Cardiac fibroblast (primary cell): ENCODE measurements at regions not wholly inside any gene's neighbourhood (a gene's known extent, or its start where the extent isn't known, plus 50 kb on each side); places are given as distances from the start of the nearest gene placed in this dataset.

Experiments used
- DNase-seq, 2 donors: peaks; one replicate each; pipeline versions ENCODE4 v3.0.0 to v3.0.0-alpha.2; 2010; ENCODE audit warnings: low read depth in 2 of 2
- H3K4me3 ChIP-seq, 2 donors: replicated peaks in 1 of 2; 1 replicate in 1 of 2; 2 replicates in 1 of 2; pipeline ENCODE4 v1.5.1; 2011; ENCODE audit warnings: low read depth in 2 of 2, low read length in 2 of 2, mild to moderate bottlenecking in 2 of 2, moderate library complexity in 1 of 2
- TF ChIP-seq, protein P1 (sequence below): IDR thresholded peaks from one replicate; pipeline ENCODE4 v1.5.1; 2011; ENCODE audit warnings: low read depth, mild to moderate bottlenecking, low read length, inconsistent platforms

DNA sequence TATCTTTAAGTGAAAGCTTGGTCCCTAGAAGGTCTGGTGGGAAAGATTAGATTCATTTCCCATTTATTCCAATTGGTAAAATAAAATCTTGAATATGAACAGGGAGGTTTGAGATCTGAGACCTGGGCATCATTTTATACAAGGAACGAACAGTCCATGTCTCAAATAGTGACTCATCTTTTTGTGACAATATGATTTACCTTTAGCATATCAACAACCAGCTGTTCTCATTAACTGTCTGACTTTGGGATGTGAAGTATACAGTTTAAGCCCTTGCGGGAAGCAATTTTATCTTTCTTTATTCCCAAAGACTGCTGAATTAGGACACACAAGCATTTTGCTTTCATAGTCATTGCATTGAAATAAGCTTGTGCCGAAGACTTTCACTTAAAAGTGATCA, 691.6 kb downstream of the ETS1 start:
- DNase-seq, result no peak
- TF ChIP-seq, protein P1, sequence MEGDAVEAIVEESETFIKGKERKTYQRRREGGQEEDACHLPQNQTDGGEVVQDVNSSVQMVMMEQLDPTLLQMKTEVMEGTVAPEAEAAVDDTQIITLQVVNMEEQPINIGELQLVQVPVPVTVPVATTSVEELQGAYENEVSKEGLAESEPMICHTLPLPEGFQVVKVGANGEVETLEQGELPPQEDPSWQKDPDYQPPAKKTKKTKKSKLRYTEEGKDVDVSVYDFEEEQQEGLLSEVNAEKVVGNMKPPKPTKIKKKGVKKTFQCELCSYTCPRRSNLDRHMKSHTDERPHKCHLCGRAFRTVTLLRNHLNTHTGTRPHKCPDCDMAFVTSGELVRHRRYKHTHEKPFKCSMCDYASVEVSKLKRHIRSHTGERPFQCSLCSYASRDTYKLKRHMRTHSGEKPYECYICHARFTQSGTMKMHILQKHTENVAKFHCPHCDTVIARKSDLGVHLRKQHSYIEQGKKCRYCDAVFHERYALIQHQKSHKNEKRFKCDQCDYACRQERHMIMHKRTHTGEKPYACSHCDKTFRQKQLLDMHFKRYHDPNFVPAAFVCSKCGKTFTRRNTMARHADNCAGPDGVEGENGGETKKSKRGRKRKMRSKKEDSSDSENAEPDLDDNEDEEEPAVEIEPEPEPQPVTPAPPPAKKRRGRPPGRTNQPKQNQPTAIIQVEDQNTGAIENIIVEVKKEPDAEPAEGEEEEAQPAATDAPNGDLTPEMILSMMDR, result no peak

DNA sequence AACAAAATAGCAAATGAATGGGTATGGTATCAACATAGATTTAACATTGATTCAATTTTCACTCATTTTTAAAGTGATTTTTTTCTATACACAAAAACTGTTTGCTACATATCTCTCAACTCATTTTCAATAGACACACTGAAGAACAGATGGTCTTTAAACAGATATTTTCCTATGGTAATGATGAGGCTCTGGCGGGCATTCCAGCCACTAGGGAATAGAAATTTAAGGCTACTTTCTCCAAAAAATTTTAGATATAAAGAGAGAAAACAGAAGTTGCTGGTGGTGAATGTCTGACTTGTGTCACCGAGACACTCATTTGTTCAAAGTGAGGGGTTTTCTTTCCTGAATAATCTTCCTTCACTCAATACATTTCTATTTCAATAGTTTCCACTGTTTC, 693.0 kb downstream of the ETS1 start:
- no peak for DNase-seq
- TF ChIP-seq, protein P1, result no peak
- no peak overlapping the region for H3K4me3 ChIP-seq

More for the DNA sequence above, 691.6 kb downstream of the ETS1 start:
- H3K4me3 ChIP-seq, result no peak overlapping the region

DNA sequence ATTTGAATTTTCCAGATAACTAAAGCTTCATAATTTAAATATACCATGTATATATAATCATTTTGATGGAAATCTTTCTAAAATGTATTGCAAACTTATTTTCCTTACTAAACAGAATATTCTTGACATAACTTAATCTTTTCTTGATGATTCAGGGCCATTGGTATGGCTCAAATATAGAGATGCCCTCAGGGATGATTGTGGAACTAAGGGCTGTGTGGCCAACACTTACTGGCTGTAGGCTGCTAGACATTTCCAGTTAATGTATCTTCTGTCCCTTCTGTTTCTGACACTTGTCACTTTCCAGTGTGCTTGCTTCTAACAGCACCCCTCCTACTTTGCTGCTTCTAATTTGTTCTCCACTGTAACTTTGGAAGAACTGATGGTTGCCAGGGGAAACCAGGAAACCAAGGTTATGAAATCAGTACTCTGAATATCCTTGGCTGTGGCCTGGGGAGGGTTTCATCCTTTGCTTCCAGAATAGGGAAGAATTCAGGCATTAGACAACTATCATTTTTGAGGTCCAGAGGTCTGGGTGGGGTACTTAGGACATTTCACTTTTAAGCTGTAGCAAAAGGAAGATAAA, 697.2 kb downstream of the ETS1 start:
- H3K4me3 ChIP-seq, result no peak overlapping the region
- peak in 1 of 2 donors; percentile 44 for DNase-seq
- TF ChIP-seq, protein P1, result no peak

DNA sequence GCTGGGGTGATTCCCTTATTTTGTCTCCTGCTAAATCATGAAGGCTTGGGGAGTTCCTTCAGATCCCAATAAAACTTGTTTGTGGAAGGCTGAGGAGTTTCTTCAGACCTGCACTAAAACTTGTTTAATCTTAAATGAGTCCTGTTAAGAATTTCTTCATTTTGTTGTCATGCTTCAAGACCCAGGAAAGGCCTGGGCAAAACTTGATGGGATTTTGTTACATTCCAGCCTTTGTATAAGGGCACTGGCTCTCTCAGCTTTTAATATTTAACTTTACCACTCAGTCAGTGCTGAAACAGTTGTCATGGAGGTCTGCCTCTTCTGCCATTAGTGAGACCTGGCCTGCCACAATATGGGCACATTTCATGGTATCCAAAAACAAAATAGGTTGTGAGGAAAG, 699.0 kb downstream of the ETS1 start:
- TF ChIP-seq, protein P1, result no peak
- DNase-seq, result no peak
- H3K4me3 ChIP-seq, result no peak overlapping the region

DNA sequence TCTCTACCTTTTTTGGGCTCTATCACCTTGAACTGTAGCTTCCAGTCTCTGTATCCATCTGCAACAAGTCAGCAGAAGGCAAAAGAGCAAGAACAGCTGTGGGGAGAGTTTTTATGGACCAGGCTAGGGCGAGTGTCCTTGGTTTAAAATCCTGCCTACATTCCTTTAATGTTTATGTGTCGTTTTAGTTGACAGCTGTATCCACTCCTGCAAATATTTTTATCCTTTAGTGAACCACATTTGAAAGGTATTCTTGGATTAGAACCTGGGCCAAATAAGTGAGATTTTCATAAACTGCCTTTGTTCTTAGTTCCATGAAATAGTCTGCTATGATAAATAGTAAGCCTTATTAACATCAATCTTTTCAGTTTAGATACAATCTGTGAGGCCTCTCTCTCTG, 712.2 kb downstream of the ETS1 start:
- TF ChIP-seq, protein P1, result no peak
- H3K4me3 ChIP-seq, result no peak overlapping the region
- DNase-seq, result no peak

DNA sequence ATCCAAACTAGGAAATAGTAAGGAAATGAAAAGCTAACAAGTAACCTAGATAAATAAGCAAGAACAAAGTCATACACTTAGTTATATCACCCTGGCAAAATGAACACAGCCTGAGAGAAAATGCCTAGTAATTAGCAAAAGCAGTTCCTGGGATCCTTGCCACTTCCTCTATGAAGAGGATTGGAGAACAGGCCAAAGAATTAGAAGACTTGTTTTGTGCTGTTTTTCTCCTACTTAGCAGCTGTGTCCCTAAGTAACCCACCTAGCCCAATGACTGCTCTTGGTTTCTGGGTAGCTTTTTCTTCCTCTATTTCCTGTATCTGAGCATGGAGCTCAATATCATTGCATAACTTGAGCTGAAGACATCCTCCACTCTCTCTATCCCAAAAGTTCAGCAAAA, 713.9 kb downstream of the ETS1 start:
- no peak overlapping the region for H3K4me3 ChIP-seq
- TF ChIP-seq, protein P1, result no peak
- DNase-seq, result no peak

DNA sequence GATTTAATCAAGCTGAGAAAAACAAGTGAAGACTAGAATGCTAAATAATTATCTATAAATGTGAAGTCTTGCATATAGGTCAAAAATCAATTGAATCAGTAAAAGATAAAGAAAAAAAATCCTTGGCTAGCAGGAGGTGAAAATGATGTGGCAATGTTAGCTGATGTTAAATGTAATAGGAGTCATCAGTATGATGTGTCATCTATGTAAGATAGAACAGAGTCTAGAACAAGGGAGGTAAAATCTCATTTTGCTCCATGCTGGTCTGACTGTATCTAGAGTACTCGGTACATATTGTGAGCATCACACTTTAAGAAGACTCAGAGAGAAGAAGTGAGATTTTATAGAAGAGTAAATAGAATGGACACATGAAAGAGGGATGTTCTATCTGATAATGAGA, 721.2 kb downstream of the ETS1 start:
- TF ChIP-seq, protein P1, result no peak
- no peak overlapping the region for H3K4me3 ChIP-seq
- peak in 1 of 2 donors; percentile 18 for DNase-seq
